ENCODE measurements at regions not wholly inside any gene's neighbourhood (a gene's known extent, or its start where the extent isn't known, plus 50 kb on each side); places are given as distances from the start of the nearest gene placed in this dataset.
"Not testable (repeated sequence)": the region's sequence is repeated elsewhere in the genome, so short reads cannot be mapped to it uniquely, and the experiment has no call there.

GRCh38 chr5:168118042-168118668, 173.3 kb upstream of the WWC1 start:
- DNase-seq, result no peak

- DNase-seq, result no peak
Observed at GRCh38 chr5:168120401-168121137, 170.9 kb upstream of the WWC1 start.

GRCh38 chr5:168121138-168121494, 170.3 kb upstream of the WWC1 start:
- no peak for DNase-seq

GRCh38 chr5:168123631-168124528, 167.6 kb upstream of the WWC1 start:
- DNase-seq, result no peak

- no peak for DNase-seq
Observed at GRCh38 chr5:168125445-168126199, 165.8 kb upstream of the WWC1 start.

GRCh38 chr5:168126606-168127005, 164.8 kb upstream of the WWC1 start:
- DNase-seq, result no peak

- DNase-seq, result no peak
Observed at GRCh38 chr5:168128111-168128510, 163.3 kb upstream of the WWC1 start.

GRCh38 chr5:168128557-168128956, 162.9 kb upstream of the WWC1 start:
- DNase-seq, result peak; percentile 84 to 94

- DNase-seq, result no peak
Observed at GRCh38 chr5:168131519-168131918, 159.9 kb upstream of the WWC1 start.

GRCh38 chr5:168132241-168132641, 159.2 kb upstream of the WWC1 start:
- no peak for DNase-seq

GRCh38 chr5:168135897-168136296, 155.5 kb upstream of the WWC1 start:
- no peak for DNase-seq

- DNase-seq, result no peak
Observed at GRCh38 chr5:168136340-168136739, 155.1 kb upstream of the WWC1 start.

GRCh38 chr5:168137265-168137664, 154.2 kb upstream of the WWC1 start:
- DNase-seq, result no peak

- peak; percentile 63 to 83 for DNase-seq
Observed at GRCh38 chr5:168140241-168140640, 151.2 kb upstream of the WWC1 start.

- no peak for DNase-seq
Observed at GRCh38 chr5:168142402-168142801, 149.0 kb upstream of the WWC1 start.

GRCh38 chr5:168143521-168143920, 147.9 kb upstream of the WWC1 start:
- not testable (repeated sequence) for DNase-seq

GRCh38 chr5:168147106-168147505, 144.3 kb upstream of the WWC1 start:
- DNase-seq, result no peak

- DNase-seq, result no peak
Observed at GRCh38 chr5:168147568-168148360, 143.7 kb upstream of the WWC1 start.

GRCh38 chr5:168151041-168151440, 140.4 kb upstream of the WWC1 start:
- no peak for DNase-seq

- no peak for DNase-seq
Observed at GRCh38 chr5:168152660-168153059, 138.8 kb upstream of the WWC1 start.

GRCh38 chr5:168153263-168153875, 138.1 kb upstream of the WWC1 start:
- DNase-seq, result no peak

- no peak for DNase-seq
Observed at GRCh38 chr5:168153876-168154270, 137.6 kb upstream of the WWC1 start.

Data from NCI-H524 (cell line).